DMS53 treated with DMSO at 0.1 percent for 48 hours (cell line): ENCODE measurements at regions not wholly inside any gene's neighbourhood (a gene's known extent, or its start where the extent isn't known, plus 50 kb on each side); places are given as distances from the start of the nearest gene placed in this dataset.
A peak's percentile ranks its signal among the peaks of the same experiment; 100 is the strongest.
"Not testable (repeated sequence)": the region's sequence is repeated elsewhere in the genome, so short reads cannot be mapped to it uniquely, and the experiment has no call there.

Source experiments
- DNase-seq: peaks from one replicate; lab custom pipeline; 2025; ENCODE audit not compliant: unreplicated experiment; lab: John Stamatoyannopoulos, UW

- no peak for DNase-seq
These were observed 364.8 kb upstream of the SNX7 start for GRCh38 chr1:98296681-98297080.

GRCh38 chr1:98294127-98294526, 367.4 kb upstream of the SNX7 start:
- DNase-seq: no peak

DNA sequence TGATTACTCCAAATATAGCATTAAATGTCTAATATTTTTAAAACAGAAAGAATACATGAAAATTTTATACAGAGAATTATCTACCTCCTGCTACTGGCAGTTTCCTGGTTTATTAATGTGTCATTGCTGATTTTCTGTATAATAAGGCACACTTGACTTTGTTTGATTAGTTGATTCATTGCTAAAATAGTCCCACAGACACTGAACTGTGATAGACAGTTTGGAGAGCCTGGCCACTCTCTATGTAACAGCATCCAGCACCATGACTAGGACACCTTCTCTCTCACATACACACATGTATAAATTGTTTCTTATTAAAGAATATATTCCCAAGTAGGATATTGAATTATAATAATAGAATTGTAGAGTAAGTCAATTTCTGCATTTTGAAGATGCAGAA, 368.5 kb upstream of the SNX7 start:
- DNase-seq: peak; percentile 92

GRCh38 chr1:98289311-98289710, 368.5 kb upstream of the DPYD start:
- no peak for DNase-seq

GRCh38 chr1:98288494-98288893, 367.7 kb upstream of the DPYD start:
- no peak for DNase-seq

- no peak for DNase-seq
These were observed 366.8 kb upstream of the DPYD start for GRCh38 chr1:98287626-98288025.

DNA sequence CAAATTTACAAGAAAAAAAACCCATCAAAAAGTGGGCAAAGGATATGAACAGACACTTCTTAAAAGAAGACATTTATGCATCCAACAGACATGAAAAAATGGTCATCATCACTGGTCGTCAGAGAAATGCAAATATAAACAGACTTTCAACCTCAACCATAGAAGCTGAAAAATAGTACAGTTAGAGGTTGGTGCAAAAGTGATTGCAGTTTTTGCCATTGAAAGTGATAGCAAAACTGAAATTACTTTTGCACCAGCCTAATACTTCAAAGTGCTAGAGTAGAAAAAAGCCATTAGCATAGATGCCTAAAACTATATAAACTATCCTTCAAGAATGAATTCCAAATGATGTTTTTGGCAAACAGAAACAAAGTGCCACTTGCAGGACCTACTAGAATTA, 365.8 kb upstream of the DPYD start:
- no peak for DNase-seq

- not testable (repeated sequence) for DNase-seq
These were observed 364.5 kb upstream of the DPYD start for GRCh38 chr1:98285286-98285685.

- no peak for DNase-seq
These were observed 359.2 kb upstream of the DPYD start for GRCh38 chr1:98280049-98280448.

- no peak for DNase-seq
These were observed 357.2 kb upstream of the DPYD start for GRCh38 chr1:98278055-98278454.

- DNase-seq: no peak
These were observed 356.3 kb upstream of the DPYD start for GRCh38 chr1:98277118-98277517.

GRCh38 chr1:98276514-98276913, 355.7 kb upstream of the DPYD start:
- no peak for DNase-seq

- DNase-seq: no peak
These were observed 347.5 kb upstream of the DPYD start for GRCh38 chr1:98268316-98268715.

- no peak for DNase-seq
These were observed 346.6 kb upstream of the DPYD start for GRCh38 chr1:98267423-98267822.

DNA sequence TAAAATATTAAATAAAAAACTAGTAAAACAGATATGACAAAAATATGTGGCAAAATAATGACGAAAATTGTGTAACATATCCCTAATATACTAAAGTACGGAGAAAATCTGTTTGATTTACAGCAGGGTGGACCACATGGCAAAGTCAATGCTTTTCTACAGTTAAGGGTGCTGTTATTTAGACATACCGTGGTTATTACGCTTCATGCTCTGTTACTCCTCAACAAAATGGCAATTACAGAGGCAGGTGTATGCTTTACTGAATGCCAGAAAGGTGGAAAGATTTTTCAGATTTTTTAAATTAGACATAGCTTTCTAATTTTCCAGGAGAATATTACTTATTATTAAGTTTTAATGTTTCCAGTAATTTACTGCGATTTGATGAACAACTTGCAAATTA, 343.9 kb upstream of the DPYD start:
- no peak for DNase-seq

DNA sequence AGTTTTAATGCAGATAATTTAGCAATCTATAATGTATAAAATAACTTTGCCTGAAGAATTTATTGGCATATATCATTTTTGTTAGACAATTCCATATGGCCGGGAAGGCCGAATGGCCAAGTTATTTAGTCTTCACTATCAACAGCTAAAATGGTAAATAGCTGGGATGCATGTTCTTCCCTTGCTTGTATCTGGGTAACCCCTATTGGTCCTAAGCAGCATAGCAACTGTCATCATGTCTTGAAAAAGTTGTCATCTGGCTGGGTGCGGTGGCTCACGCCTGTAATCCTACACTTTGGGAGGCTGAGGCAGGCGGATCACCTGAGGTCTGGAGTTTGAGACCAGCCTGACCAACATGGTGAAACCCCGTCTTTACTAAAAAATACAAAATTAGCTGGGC, 340.0 kb upstream of the DPYD start:
- DNase-seq: no peak

DNA sequence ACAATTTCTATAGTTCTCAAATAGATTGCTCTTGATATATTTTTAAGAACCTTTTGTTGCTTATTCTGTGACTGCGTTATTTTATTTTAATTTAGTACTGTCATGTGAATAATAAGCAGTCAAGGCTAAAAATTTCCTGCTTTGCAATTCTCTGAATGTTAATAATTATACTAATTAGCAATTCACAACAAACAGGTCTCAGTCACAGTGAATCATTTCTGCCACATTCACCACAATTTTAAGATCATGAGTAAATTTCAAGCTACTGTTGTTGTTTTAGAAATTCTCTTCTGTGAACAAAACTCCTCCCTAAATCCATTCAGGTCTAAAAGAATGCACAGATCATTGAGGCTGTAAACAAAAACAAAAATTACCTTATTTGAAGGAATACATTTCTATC, 339.6 kb upstream of the DPYD start:
- DNase-seq: no peak

GRCh38 chr1:98256700-98257099, 335.9 kb upstream of the DPYD start:
- DNase-seq: no peak

GRCh38 chr1:98253145-98253544, 332.3 kb upstream of the DPYD start:
- DNase-seq: no peak

DNA sequence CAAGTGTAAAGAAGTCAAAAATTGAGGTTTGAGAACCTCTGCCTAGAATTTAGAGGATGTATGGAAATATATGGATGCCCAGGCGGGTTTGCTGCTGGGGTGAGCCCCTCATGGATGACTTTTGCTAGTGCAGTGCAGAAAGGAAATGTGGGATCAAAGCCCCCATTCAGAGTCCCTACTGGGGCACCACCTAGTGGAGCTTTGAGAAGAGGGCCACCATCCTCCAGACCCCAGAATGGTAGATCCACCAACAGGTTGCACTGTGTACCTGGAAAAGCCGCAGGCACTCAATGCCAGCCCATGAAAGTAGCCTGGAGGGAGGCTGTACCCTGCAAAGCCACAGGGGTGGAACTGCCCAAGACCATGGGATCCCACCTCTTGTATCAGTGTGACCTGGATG, 330.7 kb upstream of the DPYD start:
- no peak for DNase-seq

DNA sequence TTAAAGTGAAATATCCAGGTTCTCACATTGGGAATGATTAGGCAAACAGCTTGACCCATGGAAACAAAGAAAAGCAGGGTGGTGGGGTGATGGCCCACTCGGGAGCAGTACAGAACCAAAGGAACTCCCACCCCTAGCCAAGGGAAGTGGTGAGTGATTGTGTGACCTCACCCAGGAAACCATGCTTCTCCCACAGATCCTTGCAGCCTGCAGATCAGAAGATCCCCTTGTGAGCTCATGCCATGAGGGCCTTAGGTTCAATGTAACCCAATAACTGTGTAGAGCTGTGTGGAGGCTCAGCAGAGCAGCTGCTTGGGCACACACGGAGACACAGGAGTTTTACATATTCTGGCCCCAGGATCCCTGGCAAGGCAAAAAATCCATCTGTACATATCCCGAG, 311.8 kb upstream of the DPYD start:
- no peak for DNase-seq

DNA sequence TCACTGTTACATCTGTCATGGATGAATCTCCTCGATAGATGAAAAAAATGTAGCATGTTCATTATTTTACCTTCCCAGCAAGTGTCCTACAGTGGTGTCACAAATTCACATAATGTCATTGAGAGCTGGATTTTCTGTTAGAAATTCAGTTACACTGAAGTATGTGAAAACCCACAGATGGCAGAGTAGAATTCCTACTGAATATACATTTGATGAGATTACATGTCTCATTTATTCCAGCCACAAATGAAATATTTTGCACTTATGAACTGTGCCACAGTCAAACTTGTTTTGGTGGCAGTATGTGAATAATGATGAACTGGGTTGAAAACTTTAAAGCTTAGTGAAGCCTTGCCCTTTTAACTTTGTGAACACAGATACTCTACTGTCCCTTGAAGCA, 301.9 kb upstream of the DPYD start:
- DNase-seq: no peak

GRCh38 chr1:98221923-98222322, 301.1 kb upstream of the DPYD start:
- DNase-seq: no peak

- DNase-seq: no peak
These were observed 296.8 kb upstream of the DPYD start for GRCh38 chr1:98217601-98218000.
